Stomach (tissue), 4 donors: ENCODE measurements at regions not wholly inside any gene's neighbourhood (a gene's known extent, or its start where the extent isn't known, plus 50 kb on each side); places are given as distances from the start of the nearest gene placed in this dataset.

Experiments
- EP300 ChIP-seq: sonication (generic); formaldehyde crosslinking; IDR thresholded peaks from one replicate; pipeline ENCODE4 v1.6.1; 2017; ENCODE audit warnings: antibody characterized with exemption
- TF ChIP-seq, protein P1 (sequence below), 7 experiments: fragments of 450-650 bp in 4 of 7; fragments of 200-600 bp in 3 of 7; sonication (generic) in 3 of 7; IDR thresholded peaks; one replicate each; pipeline ENCODE4 v1.5.1; 2016 to 2019; ENCODE audit warnings: antibody characterized with exemption in 7 of 7, control low read depth in 2 of 7, mild to moderate bottlenecking in 1 of 7

DNA sequence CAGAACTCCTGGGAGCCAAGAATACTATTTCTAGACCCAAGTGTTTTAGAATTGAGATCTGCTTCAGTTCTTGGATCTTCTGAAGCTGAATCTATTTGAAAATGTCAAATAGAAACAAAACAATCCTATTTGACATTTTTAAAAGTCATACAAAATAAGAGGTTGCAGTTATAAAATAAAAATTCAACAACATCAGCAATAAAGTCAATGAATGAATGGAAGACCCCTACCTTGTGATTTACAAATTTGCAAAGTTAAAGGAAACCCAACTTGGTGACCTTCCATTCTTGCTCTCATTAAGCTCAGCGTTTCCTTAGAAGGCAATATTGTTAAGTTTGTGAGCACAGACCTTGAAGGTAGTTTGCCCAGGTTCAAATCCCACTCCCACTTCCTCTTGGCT, 531.8 kb upstream of the TENM3 start:
- TF ChIP-seq, protein P1, sequence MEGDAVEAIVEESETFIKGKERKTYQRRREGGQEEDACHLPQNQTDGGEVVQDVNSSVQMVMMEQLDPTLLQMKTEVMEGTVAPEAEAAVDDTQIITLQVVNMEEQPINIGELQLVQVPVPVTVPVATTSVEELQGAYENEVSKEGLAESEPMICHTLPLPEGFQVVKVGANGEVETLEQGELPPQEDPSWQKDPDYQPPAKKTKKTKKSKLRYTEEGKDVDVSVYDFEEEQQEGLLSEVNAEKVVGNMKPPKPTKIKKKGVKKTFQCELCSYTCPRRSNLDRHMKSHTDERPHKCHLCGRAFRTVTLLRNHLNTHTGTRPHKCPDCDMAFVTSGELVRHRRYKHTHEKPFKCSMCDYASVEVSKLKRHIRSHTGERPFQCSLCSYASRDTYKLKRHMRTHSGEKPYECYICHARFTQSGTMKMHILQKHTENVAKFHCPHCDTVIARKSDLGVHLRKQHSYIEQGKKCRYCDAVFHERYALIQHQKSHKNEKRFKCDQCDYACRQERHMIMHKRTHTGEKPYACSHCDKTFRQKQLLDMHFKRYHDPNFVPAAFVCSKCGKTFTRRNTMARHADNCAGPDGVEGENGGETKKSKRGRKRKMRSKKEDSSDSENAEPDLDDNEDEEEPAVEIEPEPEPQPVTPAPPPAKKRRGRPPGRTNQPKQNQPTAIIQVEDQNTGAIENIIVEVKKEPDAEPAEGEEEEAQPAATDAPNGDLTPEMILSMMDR (IDR thresholded peaks at IDR 0.05) = no peak
- no peak for TF ChIP-seq EP300
